HEK293 (cell line): ENCODE measurements at regions not wholly inside any gene's neighbourhood (a gene's known extent, or its start where the extent isn't known, plus 50 kb on each side); places are given as distances from the start of the nearest gene placed in this dataset.
A peak's percentile ranks its signal among the peaks of the same experiment; 100 is the strongest.

Experiments
- GLIS2 ChIP-seq: fragments of 450-650 bp; formaldehyde crosslinking; IDR thresholded peaks from 2 replicates; pipeline ENCODE4 v1.5.1; 2016; ENCODE audit warnings: missing biosample characterization, missing genetic modification characterization
- OSR2 ChIP-seq: fragments of 450-650 bp; formaldehyde crosslinking; IDR thresholded peaks from 2 replicates; pipeline ENCODE4 v1.5.1; 2016; ENCODE audit warnings: missing biosample characterization, missing genetic modification characterization
- ZBTB1 ChIP-seq: fragments of 450-650 bp; formaldehyde crosslinking; IDR thresholded peaks from 2 replicates; pipeline ENCODE4 v1.5.1; 2016; ENCODE audit warnings: missing biosample characterization, missing genetic modification characterization
- ZBTB20 ChIP-seq: fragments of 450-650 bp; formaldehyde crosslinking; IDR thresholded peaks from 2 replicates; pipeline ENCODE4 v1.5.1; 2016; ENCODE audit warnings: missing biosample characterization, missing genetic modification characterization
- ZFHX2 ChIP-seq: fragments of 450-650 bp; formaldehyde crosslinking; conservative IDR thresholded peaks from 2 replicates; pipeline ENCODE4 v1.5.1; 2016; ENCODE audit warnings: missing biosample characterization, missing genetic modification characterization
- ZNF121 ChIP-seq: fragments of 450-650 bp; formaldehyde crosslinking; IDR thresholded peaks from 2 replicates; pipeline ENCODE4 v1.5.1; 2016; ENCODE audit warnings: missing biosample characterization, missing genetic modification characterization
- ZNF211 ChIP-seq: fragments of 450-650 bp; formaldehyde crosslinking; IDR thresholded peaks from 2 replicates; pipeline ENCODE4 v1.5.1; 2016; ENCODE audit warnings: low read depth, missing biosample characterization, missing genetic modification characterization
- ZNF248 ChIP-seq: fragments of 450-650 bp; formaldehyde crosslinking; IDR thresholded peaks from 2 replicates; pipeline ENCODE4 v1.5.1; 2017; ENCODE audit warnings: missing biosample characterization, missing genetic modification characterization
- ZNF266 ChIP-seq: fragments of 450-650 bp; formaldehyde crosslinking; IDR thresholded peaks from 2 replicates; pipeline ENCODE4 v1.5.1; 2016; ENCODE audit warnings: missing biosample characterization, missing genetic modification characterization, low read depth
- ZNF292 ChIP-seq: fragments of 450-650 bp; formaldehyde crosslinking; IDR thresholded peaks from 2 replicates; pipeline ENCODE4 v1.5.1; 2016; ENCODE audit warnings: low read depth, missing biosample characterization, missing genetic modification characterization, borderline replicate concordance
- ZNF311 ChIP-seq: fragments of 450-650 bp; formaldehyde crosslinking; IDR thresholded peaks from 2 replicates; pipeline ENCODE4 v1.5.1; 2017; ENCODE audit warnings: missing biosample characterization, missing genetic modification characterization, borderline replicate concordance
- ZNF335 ChIP-seq: fragments of 450-650 bp; formaldehyde crosslinking; conservative IDR thresholded peaks from 2 replicates; pipeline ENCODE4 v1.5.1; 2016; ENCODE audit warnings: missing biosample characterization, missing genetic modification characterization
- ZNF341 ChIP-seq: fragments of 450-650 bp; formaldehyde crosslinking; IDR thresholded peaks from 2 replicates; pipeline ENCODE4; 2016; ENCODE audit warnings: low read depth, missing biosample characterization, missing genetic modification characterization
- ZNF623 ChIP-seq: fragments of 450-650 bp; formaldehyde crosslinking; IDR thresholded peaks from 2 replicates; pipeline ENCODE4 v1.5.1; 2016; ENCODE audit warnings: missing biosample characterization, missing genetic modification characterization
- ZNF654 ChIP-seq: fragments of 450-650 bp; formaldehyde crosslinking; IDR thresholded peaks from 2 replicates; pipeline ENCODE4 v1.5.1; 2016; ENCODE audit warnings: low read depth, missing biosample characterization, missing genetic modification characterization
- ZNF677 ChIP-seq: fragments of 450-650 bp; IDR thresholded peaks from 2 replicates; pipeline ENCODE4 v1.5.0; 2018; ENCODE audit warnings: missing biosample characterization, mild to moderate bottlenecking, missing genetic modification characterization, moderate library complexity
- ZNF701 ChIP-seq: fragments of 450-650 bp; formaldehyde crosslinking; IDR thresholded peaks from 2 replicates; pipeline ENCODE4 v1.5.1; 2016; ENCODE audit warnings: missing biosample characterization, missing genetic modification characterization
- ZNF777 ChIP-seq: fragments of 450-650 bp; formaldehyde crosslinking; IDR thresholded peaks from 2 replicates; pipeline ENCODE4 v1.5.1; 2017; ENCODE audit warnings: missing biosample characterization, missing genetic modification characterization, borderline replicate concordance
- ZNF791 ChIP-seq: fragments of 450-650 bp; formaldehyde crosslinking; IDR thresholded peaks from 2 replicates; pipeline ENCODE4 v1.5.1; 2016; ENCODE audit warnings: missing biosample characterization, missing genetic modification characterization
- ZSCAN23 ChIP-seq: fragments of 450-650 bp; formaldehyde crosslinking; IDR thresholded peaks from 2 replicates; pipeline ENCODE4 v1.5.1; 2016; ENCODE audit warnings: missing biosample characterization, missing genetic modification characterization
- TF ChIP-seq, protein P1 (sequence below): fragments of 450-650 bp; formaldehyde crosslinking; IDR thresholded peaks from 2 replicates; pipeline ENCODE4 v1.5.1; 2016; ENCODE audit warnings: missing biosample characterization, missing genetic modification characterization, low read depth
- TF ChIP-seq, protein P2 (sequence below): fragments of 450-650 bp; formaldehyde crosslinking; IDR thresholded peaks from 2 replicates; pipeline ENCODE4 v1.5.1; 2016; ENCODE audit warnings: missing biosample characterization, missing genetic modification characterization, borderline replicate concordance
- TF ChIP-seq, protein P3 (sequence below): fragments of 450-650 bp; formaldehyde crosslinking; IDR thresholded peaks from 2 replicates; pipeline ENCODE4 v1.5.1; 2016; ENCODE audit warnings: missing biosample characterization, missing genetic modification characterization
- TF ChIP-seq, protein P4 (sequence below): fragments of 450-650 bp; formaldehyde crosslinking; IDR thresholded peaks from 2 replicates; pipeline ENCODE4; 2016; ENCODE audit warnings: missing biosample characterization, missing genetic modification characterization
- TF ChIP-seq, protein P5 (sequence below): fragments of 450-650 bp; formaldehyde crosslinking; IDR thresholded peaks from 2 replicates; pipeline ENCODE4 v1.5.1; 2016; ENCODE audit warnings: missing biosample characterization, missing genetic modification characterization
- TF ChIP-seq, protein P6 (sequence below): fragments of 450-650 bp; formaldehyde crosslinking; optimal IDR thresholded peaks from 2 replicates; pipeline ENCODE3; 2016; ENCODE audit warnings: missing biosample characterization, mild to moderate bottlenecking, missing genetic modification characterization
- TF ChIP-seq, protein P7 (sequence below): IDR thresholded peaks from 2 replicates; pipeline ENCODE4 v1.6.1; 2011; ENCODE audit warnings: mild to moderate bottlenecking, low read depth, low read length, borderline replicate concordance

DNA sequence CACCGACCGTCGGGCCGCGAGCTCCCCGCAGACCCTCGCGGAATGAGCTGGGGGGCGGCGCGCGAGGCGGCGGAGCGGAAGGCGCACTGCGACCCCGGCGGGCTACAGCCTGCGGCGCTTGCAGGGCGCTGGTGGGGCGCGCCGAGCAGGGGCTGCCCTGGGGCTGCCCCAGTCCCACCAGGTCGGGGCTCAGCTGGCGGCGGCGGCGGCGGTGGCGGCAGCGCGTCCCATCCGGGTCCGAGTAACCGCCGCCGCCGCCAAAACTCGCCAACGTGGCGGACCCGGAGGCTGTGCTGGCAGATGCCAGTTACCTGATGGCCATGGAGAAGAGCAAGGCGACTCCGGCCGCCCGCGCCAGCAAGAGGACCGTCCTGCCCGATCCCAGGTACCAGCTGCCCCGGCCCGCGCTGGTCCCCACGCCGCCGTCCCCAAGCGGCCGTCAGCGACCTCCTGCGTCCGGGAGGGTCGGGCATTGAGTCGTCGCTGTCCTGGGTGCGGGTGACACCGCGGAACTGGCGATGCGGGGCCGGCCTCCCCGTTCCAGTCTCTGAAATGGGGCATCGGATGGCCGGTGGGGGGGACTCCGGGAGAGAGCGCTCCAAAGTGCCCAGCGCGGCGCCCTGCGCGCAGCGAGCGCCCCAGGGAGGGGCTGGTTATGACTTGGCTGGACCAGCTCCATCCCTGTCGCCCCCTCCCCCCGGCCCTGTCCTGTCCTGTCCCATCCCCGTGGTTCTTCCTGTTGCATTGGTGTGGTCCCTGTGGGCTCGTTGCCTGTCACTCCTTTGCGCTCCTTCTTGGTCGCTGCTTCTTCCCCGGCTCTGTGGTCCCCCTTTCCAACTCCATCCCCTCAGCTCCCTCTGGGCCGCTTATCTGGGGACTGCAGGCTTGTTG is 63.5 kb downstream of the CRYBB2 start (continued):
- TF ChIP-seq, protein P1, sequence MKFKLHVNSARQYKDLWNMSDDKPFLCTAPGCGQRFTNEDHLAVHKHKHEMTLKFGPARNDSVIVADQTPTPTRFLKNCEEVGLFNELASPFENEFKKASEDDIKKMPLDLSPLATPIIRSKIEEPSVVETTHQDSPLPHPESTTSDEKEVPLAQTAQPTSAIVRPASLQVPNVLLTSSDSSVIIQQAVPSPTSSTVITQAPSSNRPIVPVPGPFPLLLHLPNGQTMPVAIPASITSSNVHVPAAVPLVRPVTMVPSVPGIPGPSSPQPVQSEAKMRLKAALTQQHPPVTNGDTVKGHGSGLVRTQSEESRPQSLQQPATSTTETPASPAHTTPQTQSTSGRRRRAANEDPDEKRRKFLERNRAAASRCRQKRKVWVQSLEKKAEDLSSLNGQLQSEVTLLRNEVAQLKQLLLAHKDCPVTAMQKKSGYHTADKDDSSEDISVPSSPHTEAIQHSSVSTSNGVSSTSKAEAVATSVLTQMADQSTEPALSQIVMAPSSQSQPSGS (tag by site-specific recombination), result no peak
- TF ChIP-seq ZNF335 (tag by site-specific recombination), result peak; percentile 71
- no peak for TF ChIP-seq ZNF311 (tag by site-specific recombination)
- TF ChIP-seq ZNF292 (tag by site-specific recombination), result no peak
- TF ChIP-seq ZNF266, result no peak
- TF ChIP-seq ZNF677 (tag by site-specific recombination), result no peak
- no peak for TF ChIP-seq ZSCAN23 (tag by site-specific recombination)
- 0 out of 2 replicates have a peak, but pooled peaks have one; percentile 10 for TF ChIP-seq ZBTB20 (tag by site-specific recombination)
- TF ChIP-seq GLIS2 (tag by site-specific recombination), result peak; percentile 58; the same call in 1 of the 2 replicates
- TF ChIP-seq ZBTB1, result 0 out of 2 replicates have a peak, but pooled peaks have one; percentile 82
- TF ChIP-seq ZFHX2 (tag by site-specific recombination), result no peak
- no peak for TF ChIP-seq ZNF654 (tag by site-specific recombination)
- TF ChIP-seq OSR2 (tag by site-specific recombination), result no peak
- no peak for TF ChIP-seq ZNF791 (tag by site-specific recombination)
- TF ChIP-seq ZNF248 (tag by site-specific recombination), result no peak
- TF ChIP-seq, protein P2, sequence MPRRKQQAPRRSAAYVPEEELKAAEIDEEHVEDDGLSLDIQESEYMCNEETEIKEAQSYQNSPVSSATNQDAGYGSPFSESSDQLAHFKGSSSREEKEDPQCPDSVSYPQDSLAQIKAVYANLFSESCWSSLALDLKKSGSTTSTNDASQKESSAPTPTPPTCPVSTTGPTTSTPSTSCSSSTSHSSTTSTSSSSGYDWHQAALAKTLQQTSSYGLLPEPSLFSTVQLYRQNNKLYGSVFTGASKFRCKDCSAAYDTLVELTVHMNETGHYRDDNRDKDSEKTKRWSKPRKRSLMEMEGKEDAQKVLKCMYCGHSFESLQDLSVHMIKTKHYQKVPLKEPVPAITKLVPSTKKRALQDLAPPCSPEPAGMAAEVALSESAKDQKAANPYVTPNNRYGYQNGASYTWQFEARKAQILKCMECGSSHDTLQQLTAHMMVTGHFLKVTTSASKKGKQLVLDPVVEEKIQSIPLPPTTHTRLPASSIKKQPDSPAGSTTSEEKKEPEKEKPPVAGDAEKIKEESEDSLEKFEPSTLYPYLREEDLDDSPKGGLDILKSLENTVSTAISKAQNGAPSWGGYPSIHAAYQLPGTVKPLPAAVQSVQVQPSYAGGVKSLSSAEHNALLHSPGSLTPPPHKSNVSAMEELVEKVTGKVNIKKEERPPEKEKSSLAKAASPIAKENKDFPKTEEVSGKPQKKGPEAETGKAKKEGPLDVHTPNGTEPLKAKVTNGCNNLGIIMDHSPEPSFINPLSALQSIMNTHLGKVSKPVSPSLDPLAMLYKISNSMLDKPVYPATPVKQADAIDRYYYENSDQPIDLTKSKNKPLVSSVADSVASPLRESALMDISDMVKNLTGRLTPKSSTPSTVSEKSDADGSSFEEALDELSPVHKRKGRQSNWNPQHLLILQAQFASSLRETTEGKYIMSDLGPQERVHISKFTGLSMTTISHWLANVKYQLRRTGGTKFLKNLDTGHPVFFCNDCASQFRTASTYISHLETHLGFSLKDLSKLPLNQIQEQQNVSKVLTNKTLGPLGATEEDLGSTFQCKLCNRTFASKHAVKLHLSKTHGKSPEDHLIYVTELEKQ (tag by site-specific recombination), result no peak
- TF ChIP-seq, protein P3, sequence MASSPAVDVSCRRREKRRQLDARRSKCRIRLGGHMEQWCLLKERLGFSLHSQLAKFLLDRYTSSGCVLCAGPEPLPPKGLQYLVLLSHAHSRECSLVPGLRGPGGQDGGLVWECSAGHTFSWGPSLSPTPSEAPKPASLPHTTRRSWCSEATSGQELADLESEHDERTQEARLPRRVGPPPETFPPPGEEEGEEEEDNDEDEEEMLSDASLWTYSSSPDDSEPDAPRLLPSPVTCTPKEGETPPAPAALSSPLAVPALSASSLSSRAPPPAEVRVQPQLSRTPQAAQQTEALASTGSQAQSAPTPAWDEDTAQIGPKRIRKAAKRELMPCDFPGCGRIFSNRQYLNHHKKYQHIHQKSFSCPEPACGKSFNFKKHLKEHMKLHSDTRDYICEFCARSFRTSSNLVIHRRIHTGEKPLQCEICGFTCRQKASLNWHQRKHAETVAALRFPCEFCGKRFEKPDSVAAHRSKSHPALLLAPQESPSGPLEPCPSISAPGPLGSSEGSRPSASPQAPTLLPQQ (tag by site-specific recombination), result no peak
- TF ChIP-seq, protein P4, sequence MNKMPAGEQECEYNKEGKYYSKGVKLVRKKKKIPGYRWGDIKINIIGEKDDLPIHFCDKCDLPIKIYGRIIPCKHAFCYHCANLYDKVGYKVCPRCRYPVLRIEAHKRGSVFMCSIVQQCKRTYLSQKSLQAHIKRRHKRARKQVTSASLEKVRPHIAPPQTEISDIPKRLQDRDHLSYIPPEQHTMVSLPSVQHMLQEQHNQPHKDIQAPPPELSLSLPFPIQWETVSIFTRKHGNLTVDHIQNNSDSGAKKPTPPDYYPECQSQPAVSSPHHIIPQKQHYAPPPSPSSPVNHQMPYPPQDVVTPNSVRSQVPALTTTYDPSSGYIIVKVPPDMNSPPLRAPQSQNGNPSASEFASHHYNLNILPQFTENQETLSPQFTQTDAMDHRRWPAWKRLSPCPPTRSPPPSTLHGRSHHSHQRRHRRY (tag by site-specific recombination), result no peak
- TF ChIP-seq ZNF701 (tag by site-specific recombination), result no peak
- no peak for TF ChIP-seq ZNF777
- TF ChIP-seq, protein P5, sequence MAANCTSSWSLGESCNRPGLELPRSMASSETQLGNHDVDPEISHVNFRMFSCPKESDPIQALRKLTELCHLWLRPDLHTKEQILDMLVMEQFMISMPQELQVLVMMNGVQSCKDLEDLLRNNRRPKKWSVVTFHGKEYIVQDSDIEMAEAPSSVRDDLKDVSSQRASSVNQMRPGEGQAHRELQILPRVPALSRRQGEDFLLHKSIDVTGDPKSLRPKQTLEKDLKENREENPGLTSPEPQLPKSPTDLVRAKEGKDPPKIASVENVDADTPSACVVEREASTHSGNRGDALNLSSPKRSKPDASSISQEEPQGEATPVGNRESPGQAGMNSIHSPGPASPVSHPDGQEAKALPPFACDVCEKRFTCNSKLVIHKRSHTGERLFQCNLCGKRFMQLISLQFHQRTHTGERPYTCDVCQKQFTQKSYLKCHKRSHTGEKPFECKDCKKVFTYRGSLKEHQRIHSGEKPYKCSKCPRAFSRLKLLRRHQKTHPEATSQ (tag by site-specific recombination), result 0 out of 2 replicates have a peak, but pooled peaks have one; percentile 24
- TF ChIP-seq ZNF623 (tag by site-specific recombination), result no peak
- TF ChIP-seq, protein P6, sequence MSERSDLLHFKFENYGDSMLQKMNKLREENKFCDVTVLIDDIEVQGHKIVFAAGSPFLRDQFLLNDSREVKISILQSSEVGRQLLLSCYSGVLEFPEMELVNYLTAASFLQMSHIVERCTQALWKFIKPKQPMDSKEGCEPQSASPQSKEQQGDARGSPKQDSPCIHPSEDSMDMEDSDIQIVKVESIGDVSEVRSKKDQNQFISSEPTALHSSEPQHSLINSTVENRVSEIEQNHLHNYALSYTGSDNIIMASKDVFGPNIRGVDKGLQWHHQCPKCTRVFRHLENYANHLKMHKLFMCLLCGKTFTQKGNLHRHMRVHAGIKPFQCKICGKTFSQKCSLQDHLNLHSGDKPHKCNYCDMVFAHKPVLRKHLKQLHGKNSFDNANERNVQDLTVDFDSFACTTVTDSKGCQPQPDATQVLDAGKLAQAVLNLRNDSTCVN (tag by site-specific recombination), result peak; percentile 63
- no peak for TF ChIP-seq ZNF211
- TF ChIP-seq ZNF341 (tag by site-specific recombination), result 0 out of 2 replicates have a peak, but pooled peaks have one; percentile 10
- peak; percentile 68; the same call in 1 of the 2 replicates for TF ChIP-seq ZNF121 (tag by site-specific recombination)
- TF ChIP-seq, protein P7, sequence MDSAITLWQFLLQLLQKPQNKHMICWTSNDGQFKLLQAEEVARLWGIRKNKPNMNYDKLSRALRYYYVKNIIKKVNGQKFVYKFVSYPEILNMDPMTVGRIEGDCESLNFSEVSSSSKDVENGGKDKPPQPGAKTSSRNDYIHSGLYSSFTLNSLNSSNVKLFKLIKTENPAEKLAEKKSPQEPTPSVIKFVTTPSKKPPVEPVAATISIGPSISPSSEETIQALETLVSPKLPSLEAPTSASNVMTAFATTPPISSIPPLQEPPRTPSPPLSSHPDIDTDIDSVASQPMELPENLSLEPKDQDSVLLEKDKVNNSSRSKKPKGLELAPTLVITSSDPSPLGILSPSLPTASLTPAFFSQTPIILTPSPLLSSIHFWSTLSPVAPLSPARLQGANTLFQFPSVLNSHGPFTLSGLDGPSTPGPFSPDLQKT, result no peak
